ENCODE measurements at regions not wholly inside any gene's neighbourhood (a gene's known extent, or its start where the extent isn't known, plus 50 kb on each side); places are given as distances from the start of the nearest gene placed in this dataset.
"Not testable (repeated sequence)": the region's sequence is repeated elsewhere in the genome, so short reads cannot be mapped to it uniquely, and the experiment has no call there.

DNA sequence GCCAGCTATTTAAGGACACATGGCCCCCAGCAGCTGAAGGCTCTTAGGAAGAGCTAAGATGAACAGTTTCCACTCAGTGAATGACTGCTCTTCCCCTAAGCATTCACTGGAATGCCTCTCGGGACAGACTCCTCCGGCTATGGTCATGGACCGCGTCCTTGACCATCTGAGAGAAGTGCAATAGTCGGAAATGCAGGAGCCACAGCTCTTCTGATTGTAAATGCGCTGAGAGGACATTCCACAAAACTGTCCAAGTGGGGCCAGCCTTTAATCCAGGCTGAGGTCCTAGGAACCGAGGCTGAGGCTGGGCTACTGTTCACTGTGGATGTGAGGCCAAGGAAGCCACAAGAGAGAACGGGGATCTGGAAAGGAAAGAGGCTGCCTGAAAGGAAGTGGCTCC is 162.0 kb upstream of the TMEM72 start:
- no peak for DNase-seq (ENCODE audit: extremely low read depth, low read depth)
- H3K4me3 ChIP-seq (replicated peaks; ENCODE audit: low read depth, low read length) = no peak overlapping the region
- TF ChIP-seq, protein P1, sequence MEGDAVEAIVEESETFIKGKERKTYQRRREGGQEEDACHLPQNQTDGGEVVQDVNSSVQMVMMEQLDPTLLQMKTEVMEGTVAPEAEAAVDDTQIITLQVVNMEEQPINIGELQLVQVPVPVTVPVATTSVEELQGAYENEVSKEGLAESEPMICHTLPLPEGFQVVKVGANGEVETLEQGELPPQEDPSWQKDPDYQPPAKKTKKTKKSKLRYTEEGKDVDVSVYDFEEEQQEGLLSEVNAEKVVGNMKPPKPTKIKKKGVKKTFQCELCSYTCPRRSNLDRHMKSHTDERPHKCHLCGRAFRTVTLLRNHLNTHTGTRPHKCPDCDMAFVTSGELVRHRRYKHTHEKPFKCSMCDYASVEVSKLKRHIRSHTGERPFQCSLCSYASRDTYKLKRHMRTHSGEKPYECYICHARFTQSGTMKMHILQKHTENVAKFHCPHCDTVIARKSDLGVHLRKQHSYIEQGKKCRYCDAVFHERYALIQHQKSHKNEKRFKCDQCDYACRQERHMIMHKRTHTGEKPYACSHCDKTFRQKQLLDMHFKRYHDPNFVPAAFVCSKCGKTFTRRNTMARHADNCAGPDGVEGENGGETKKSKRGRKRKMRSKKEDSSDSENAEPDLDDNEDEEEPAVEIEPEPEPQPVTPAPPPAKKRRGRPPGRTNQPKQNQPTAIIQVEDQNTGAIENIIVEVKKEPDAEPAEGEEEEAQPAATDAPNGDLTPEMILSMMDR (IDR thresholded peaks at IDR 0.05; ENCODE audit: low read depth, low read length, missing control alignments) = no peak

DNA sequence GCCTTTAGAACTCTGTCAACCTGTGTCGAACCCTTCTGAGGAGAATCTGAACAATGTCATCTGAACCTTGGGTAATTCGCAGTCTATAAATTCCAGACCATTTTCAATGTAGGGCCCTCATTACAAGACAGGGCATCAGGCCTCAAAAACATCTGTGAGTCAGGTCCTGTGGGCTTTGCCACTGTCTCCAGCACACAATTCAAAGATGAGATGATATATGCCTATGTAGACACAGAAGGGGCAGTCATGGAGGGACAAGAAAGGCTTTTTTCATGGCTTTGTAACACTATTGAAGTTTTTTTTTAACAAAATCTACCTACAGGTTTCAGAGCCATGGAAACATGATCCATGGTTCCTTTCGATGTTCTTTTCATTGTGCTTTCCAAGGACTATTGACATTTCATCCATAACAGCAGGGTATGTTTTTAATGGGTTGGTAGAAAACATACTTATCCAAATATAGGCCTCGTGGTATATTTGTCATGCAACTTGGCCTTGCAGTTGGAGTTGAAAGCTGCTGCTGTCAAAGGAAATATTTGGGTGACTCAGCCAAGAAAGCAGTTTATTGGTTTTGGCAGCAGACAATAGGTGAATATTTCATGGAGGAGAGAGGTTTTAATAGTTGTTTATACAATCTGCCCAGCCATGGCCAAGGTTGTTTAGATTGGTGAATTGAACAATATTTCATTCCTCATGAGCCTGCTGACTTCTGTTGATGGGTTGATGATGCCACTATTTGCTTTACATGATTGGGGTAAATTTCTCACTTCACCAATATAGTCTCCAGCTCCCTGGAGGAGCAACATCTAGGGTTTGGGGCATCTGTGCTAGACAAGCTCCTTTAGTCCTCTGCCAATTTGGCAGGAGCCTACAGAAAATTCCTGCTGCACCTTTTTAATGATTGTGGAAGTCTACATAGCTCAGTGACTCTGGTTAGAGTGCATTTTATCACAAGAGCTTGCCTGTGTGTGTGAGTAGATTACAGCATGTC is 158.4 kb upstream of the TMEM72 start:
- TF ChIP-seq, protein P1 (IDR thresholded peaks at IDR 0.05; ENCODE audit: low read depth, low read length, missing control alignments) = no peak
- H3K4me3 ChIP-seq (replicated peaks; ENCODE audit: low read depth, low read length) = no peak overlapping the region
- DNase-seq (ENCODE audit: extremely low read depth, low read depth) = peak; percentile 59

DNA sequence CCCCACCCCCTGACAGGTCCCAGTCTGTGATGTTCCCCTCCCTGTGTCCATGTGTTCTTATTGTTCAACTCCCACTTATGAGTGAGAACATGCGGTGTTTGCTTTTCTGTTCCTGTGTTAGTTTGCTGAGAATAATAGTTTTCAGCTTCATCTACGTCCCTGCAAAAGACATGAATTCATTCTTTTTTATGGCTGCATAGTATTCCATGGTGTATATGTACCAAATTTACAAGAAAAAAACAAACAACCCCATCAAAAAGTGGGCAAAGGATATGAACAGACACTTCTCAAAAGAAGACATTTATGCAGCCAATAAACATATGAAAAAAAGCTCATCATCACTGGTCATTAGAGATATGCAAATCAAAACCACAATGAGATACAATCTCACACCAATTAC is 156.8 kb upstream of the TMEM72 start:
- not testable (repeated sequence) for DNase-seq (ENCODE audit: extremely low read depth, low read depth); H3K4me3 ChIP-seq (replicated peaks; ENCODE audit: low read depth, low read length)

DNA sequence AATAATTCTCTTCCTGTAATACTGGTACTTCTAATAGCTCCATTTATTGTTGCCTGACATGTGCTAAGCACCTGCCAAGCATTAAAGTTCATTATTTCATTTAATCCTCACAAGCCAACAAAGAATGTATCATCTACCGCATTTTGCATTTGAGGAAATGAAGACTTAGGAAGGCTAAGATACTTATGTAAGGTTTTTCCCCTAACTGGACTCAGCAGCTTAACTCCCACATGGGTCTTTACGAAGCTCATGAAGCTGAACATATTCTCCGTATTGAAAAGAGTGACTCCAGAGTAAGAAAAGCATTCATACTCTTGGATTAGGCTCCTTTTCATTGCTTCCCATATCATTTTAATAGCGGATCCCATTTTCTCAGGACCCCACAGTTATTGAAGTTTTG is 155.7 kb upstream of the TMEM72 start:
- TF ChIP-seq, protein P1 (IDR thresholded peaks at IDR 0.05; ENCODE audit: low read depth, low read length, missing control alignments) = no peak
- DNase-seq (ENCODE audit: extremely low read depth, low read depth) = no peak
- no peak overlapping the region for H3K4me3 ChIP-seq (replicated peaks; ENCODE audit: low read depth, low read length)

DNA sequence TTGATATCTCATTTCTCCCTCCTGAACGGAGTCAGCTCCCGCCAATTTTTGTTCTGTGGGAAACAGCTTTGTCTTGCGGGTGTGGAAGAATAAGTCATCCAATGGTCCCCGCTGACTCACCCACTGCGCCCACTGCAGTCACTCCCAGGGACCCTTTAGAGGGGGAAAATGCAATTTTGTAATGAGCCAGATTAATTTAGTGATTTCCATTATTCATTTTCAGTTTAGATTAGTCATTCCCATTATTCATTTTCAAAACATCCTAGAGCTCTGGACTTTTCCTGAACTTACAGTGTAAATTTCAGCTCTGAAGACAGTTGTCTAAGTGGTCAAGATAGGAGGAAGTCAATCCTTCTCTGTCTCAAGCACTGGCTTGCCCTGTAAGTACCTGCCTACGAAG is 154.9 kb upstream of the TMEM72 start:
- TF ChIP-seq, protein P1 (IDR thresholded peaks at IDR 0.05; ENCODE audit: low read depth, low read length, missing control alignments) = no peak
- H3K4me3 ChIP-seq (replicated peaks; ENCODE audit: low read depth, low read length) = no peak overlapping the region
- no peak for DNase-seq (ENCODE audit: extremely low read depth, low read depth)

DNA sequence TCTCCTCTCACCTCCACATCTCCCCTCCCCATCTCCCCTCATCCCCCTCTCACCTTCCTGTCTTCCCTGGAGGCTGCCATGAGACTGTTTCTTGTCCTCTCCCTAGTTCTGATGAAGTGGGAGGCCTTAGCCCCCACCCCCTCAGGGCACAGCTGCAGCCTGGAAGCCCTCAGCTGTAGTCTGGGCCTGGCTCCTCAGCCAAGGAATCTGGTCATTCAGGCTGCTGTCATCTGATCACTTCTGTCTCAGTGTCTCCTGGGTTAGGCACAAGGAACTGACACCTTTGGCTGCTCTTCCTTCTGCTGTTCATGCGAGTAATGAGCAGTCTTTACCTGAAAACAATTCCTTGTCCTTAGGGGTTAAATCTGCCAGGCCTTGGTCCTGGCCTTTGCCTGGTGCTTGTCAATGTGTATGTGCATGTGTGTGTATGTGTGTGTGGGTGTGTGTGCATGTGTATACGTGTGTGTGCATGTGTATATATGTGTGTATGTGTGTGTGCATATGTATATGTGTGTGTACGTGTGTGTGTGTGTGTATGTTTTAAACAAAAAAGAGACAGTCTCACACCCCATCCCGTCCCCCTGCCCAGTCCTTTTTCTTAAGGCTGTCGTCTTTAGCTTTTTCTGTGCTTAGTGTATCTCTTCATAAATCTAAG is 153.5 kb upstream of the TMEM72 start:
- no peak overlapping the region for H3K4me3 ChIP-seq (replicated peaks; ENCODE audit: low read depth, low read length)
- no peak for DNase-seq (ENCODE audit: extremely low read depth, low read depth)
- TF ChIP-seq, protein P1 (IDR thresholded peaks at IDR 0.05; ENCODE audit: low read depth, low read length, missing control alignments) = no peak

DNA sequence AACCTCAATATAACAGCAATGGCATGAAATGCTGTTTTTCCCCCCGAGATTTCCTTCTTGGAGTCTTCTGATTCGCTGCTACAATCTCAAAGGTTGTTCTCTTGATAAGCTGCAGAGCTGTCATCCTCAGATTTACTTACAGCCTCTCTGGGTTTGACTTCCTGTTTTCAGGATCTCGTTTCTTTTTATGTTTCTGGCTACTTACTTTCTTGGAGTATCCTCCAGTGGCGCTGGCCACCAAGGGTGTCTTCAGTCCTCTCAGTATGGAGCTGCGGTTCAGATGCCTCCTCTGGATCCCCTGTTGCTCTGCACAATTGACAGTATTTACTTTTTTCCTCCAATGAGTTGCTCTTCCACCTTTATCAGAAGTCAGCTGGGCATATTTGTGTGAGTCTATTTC is 152.0 kb upstream of the TMEM72 start:
- TF ChIP-seq, protein P1 (IDR thresholded peaks at IDR 0.05; ENCODE audit: low read depth, low read length, missing control alignments) = no peak
- no peak for DNase-seq (ENCODE audit: extremely low read depth, low read depth)
- no peak overlapping the region for H3K4me3 ChIP-seq (replicated peaks; ENCODE audit: low read depth, low read length)
